HG03139 (cell line): ENCODE measurements at regions not wholly inside any gene's neighbourhood (a gene's known extent, or its start where the extent isn't known, plus 50 kb on each side); places are given as distances from the start of the nearest gene placed in this dataset.
"Not testable (repeated sequence)": the region's sequence is repeated elsewhere in the genome, so short reads cannot be mapped to it uniquely, and the experiment has no call there.

Source experiments
- ATAC-seq: cut with Tn5 transposase; IDR thresholded peaks from one replicate; pipeline ENCODE4 v1.9.1; 2021; ENCODE audit not compliant: unreplicated experiment

- no peak for ATAC-seq
These were observed 395.9 kb downstream of the GPAT3 start for GRCh38 chr4:83931659-83932438.

DNA sequence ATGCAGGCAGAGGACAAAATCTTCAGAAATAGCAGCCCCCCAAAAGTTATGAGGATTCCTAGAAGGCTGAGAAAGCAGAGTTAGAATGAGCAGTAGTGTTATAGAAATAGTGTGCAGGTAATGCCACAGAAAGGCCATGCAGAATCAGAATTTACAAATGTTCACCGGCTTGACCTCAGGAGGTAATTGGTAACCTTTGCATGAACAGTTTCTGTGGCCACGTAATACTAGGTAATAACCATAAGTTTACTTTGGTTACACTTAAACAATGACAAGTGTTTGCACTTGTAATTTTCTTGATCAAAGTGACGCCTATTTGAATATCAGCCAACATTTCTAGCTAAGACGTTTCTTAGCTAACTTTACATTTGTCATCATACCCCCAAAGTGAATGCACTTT is 393.6 kb downstream of the GPAT3 start:
- no peak for ATAC-seq

GRCh38 chr4:83926950-83927349 is 391.0 kb downstream of the GPAT3 start:
- ATAC-seq, result no peak

GRCh38 chr4:83923341-83923740 is 387.4 kb downstream of the GPAT3 start:
- no peak for ATAC-seq

GRCh38 chr4:83922402-83922801 is 386.5 kb downstream of the GPAT3 start:
- ATAC-seq, result no peak

DNA sequence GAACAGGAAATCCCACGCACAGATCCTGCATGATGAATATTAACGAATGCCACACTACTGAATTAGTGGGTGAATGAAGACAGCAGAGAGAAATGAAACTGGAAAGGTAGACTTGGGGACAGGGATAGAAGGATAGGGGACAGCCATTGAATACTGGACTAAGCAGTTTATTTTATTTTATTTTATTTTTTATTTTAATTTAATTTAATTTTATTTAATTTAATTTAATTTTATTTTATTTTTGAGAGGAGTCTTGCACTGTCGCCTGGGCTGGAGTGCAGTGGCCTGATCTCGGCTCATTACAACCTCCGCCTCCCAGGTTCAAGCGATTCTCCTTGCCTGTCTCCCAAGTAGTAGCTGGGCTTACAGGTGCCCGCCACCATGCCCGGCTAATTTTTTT is 385.2 kb downstream of the GPAT3 start:
- ATAC-seq, result no peak

- no peak for ATAC-seq
These were observed 384.5 kb downstream of the GPAT3 start for GRCh38 chr4:83920375-83920774.

- no peak for ATAC-seq
These were observed 381.7 kb downstream of the GPAT3 start for GRCh38 chr4:83917572-83917971.

DNA sequence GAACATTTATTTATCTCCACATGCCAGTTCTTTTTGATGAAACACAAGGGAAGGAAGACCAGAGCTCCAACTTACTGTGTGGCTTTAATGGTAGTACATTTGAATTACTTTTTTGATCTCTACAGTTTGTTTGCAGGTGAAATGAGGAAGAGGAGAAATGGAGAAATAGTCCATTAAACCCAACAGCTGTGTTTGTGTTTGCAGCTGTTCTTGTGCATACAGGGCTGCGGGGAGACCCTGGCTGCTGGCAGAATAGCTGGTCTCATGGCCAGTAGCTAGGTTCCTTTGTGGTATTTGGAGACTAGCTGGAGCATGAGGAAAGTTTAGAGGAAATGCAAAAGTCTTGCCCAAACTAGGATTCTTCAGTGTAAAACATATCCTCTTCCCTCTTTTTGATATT is 374.8 kb downstream of the GPAT3 start:
- ATAC-seq, result no peak

- ATAC-seq, result no peak
These were observed 370.7 kb downstream of the GPAT3 start for GRCh38 chr4:83906561-83906960.

DNA sequence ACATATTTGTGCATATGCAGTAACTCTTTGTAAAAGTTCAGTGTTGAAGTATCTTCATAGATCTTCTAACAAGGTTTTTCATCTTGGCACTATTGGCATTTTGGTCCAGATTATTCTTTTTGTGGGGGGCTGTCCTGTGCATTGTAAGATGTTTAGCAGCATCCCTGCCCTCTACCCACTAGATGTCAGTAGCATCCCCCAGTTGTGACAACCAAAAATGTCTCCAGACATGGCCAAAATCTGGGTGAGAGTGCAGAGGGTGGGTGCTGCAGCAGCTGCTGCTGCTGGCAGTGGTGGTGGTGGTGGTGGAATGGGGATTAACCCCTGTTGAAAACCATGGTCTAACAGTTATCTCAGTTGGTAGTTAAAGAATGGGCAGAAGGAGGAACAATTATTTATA is 370.0 kb downstream of the GPAT3 start:
- no peak for ATAC-seq

- not testable (repeated sequence) for ATAC-seq
These were observed 367.8 kb downstream of the GPAT3 start for GRCh38 chr4:83903740-83904139.

GRCh38 chr4:83894831-83895230 is 358.9 kb downstream of the GPAT3 start:
- ATAC-seq, result no peak

DNA sequence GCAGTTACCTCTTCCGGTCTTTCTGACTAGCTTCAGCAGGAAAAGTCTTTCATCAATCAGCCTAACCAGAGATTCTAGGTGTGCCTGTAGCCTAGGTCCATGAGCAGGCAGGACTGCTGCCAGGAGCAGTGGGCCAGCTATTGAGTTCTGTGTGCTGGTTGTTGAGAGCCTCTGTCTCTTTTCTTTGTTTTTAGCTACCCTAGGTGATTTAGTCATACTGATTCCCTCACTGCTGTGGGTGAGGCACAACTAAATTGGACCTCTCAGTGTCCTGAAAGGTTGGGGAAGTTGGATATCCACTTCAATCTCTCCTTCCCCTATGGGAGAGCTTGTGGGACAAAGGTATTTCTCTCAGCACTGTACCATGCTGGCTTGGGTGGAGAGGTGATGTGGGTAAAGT is 354.9 kb downstream of the GPAT3 start:
- no peak for ATAC-seq

DNA sequence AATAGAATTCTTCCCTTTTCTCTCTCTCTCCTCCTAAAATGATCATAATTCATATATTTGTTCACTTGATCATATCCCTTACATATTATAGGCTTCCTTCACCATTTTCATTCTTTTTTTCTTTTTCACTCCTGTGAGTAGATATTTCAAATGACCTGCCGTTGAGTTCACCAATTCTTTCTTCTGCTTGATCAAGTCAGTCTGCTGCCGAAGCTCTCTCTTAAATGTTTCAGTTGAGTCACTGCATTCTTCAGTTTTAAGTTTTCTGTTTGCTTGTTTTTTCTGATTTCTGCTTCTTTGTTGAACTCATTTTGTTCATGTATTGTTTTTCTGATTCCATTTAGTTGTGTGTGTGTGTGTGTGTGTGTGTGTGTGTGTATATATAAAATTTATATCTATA is 354.3 kb downstream of the GPAT3 start:
- ATAC-seq, result no peak

DNA sequence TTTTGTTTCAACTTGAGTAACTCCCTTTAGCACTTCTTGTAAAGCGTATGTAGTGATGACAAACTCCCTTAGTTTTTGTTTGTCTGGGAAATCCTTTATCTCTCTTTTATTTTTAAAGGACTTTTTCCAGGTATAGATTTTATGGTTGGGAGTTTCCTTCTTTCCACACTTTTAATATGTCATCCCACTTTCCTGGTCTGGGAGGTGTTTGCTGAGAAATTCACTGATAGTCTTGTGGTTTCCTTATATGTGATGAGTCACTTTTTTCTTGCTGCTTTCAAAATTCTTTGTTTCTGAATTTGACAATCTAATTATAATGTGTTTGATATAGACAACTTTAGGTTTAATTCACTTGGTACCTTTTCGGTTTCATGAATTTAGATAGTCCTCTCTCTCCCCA is 353.9 kb downstream of the GPAT3 start:
- no peak for ATAC-seq

DNA sequence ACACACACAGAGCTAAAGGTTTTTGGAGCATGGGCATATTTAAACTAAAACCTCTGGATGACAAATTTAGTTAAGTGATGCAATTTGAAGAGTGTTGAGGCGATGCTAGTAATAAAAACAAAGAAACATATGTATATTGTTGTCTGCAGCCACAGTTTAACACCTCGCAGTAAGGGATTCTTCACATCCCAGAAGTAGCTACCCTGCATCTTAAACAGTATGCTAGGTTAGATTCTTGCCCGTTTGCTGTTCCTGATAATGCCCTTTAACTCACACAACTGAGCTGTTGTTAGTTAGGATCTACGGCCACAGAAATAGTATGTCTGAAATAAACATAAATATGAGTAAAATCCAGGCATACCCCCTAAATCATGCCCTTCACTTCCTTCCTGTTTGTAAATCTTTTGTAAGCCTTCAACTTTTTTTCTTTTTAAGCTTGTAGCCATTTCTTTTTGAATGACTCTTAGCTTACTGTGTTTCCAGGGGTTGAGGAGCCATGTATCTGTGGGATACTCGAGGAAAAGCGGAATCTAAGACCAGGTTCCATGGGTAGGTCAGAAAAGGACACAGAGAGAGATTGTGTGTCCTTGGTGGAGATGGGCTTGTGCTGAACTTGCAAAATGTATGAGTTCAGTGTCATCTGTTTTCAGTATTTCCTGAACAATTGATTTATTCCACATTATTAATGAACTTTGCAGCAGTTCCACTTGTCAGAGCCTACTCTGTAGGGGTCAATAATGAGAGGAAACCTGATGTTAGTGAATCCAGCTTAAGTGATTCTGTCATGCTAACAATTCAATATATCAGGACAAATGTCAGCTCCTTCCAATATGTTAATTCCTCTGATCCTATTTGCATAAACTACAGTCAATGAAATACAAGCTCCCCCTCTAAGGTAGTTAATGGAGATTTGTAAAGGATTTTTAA is 349.6 kb downstream of the GPAT3 start:
- no peak for ATAC-seq

DNA sequence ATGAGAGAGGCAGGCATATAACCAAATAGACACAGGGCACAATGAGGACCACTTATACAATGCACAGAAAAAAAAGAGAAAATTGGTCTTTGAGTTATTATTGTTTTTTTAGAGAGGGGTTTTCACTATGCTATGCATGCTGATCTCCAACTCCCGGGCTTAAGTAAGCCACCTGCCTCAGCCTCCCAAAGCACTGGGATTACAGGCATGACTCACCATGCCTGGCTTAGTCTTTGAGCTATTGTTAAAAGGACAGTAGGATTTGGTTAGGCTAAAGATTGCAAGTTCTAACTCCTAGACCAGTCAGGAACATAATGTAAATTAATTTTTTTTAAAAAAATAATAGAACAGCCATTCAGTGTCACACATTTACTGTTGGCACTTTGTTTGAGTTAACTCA is 340.1 kb downstream of the GPAT3 start:
- no peak for ATAC-seq

- no peak for ATAC-seq
These were observed 339.5 kb downstream of the GPAT3 start for GRCh38 chr4:83875437-83875836.

GRCh38 chr4:83873996-83874395 is 338.1 kb downstream of the GPAT3 start:
- ATAC-seq, result no peak

DNA sequence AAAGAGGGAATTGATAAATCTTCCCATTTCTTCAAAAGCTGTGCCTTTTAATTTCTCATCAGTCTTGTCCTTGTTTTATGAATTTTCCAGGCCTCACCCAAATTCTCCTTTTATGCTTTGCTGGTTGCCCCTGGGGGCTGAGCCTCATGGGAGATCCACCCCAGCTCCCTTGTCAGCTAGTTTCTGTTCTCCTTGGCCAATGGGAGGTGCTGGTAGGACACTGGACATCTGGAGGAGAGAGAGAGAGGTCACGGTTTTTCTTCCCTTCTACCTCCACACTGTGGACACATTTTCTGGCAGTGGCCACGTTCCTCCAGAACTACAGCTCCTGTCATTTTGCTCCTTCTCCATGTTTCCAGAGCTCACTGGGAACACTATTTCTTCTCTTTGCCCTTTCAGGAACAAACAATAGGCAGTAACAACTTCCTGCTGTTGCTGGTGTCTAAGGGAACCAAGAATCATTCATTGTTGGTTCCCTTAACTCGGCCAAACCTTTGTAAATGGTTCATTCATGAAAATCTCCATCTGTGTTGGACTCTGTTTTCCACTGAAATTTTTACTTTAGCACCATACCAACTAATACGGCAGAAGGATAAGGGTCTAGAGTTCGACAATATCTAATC is 334.5 kb downstream of the GPAT3 start:
- no peak for ATAC-seq
